GM23338 (cell line): ENCODE measurements at regions not wholly inside any gene's neighbourhood (a gene's known extent, or its start where the extent isn't known, plus 50 kb on each side); places are given as distances from the start of the nearest gene placed in this dataset.

ENCODE experiments used
- ATAC-seq: fragments of 200-7000 bp; cut with Tn5 transposase; 3 replicates; pipeline ENCODE4 v1.9.1; 2020
- DNase-seq: peaks from one replicate; pipeline ENCODE4 v3.0.0-alpha.2; 2015; ENCODE audit warnings: low spot score
- H2AFZ ChIP-seq: fragments of 200-600 bp; sonication (generic); 2 replicates; pipeline ENCODE4 v1.8.0; 2016; ENCODE audit warnings: antibody characterized with exemption, mild to moderate bottlenecking, moderate library complexity
- H3F3A ChIP-seq: fragments of 200-600 bp; sonication (generic); replicated peaks from 2 replicates; pipeline ENCODE4 v1.8.0; 2017; ENCODE audit warnings: antibody characterized with exemption, mixed run types, low read depth
- H3K27ac ChIP-seq: fragments of 200-600 bp; sonication (generic); 2 replicates; pipeline ENCODE4 v1.6.1; 2016; ENCODE audit warnings: low read depth
- H3K27me3 ChIP-seq: fragments of 200-600 bp; sonication (generic); 2 replicates; pipeline ENCODE4 v1.8.0; 2016; ENCODE audit warnings: mild to moderate bottlenecking, mixed run types, moderate library complexity; ENCODE audit not compliant: insufficient read depth
- H3K36me3 ChIP-seq: fragments of 200-600 bp; sonication (generic); 2 replicates; pipeline ENCODE4 v1.8.0; 2016; ENCODE audit warnings: mild to moderate bottlenecking; ENCODE audit not compliant: insufficient read depth
- H3K4me1 ChIP-seq: fragments of 200-600 bp; sonication (generic); 2 replicates; pipeline ENCODE4 v1.8.0; 2016; ENCODE audit warnings: mild to moderate bottlenecking, moderate library complexity; ENCODE audit not compliant: insufficient read depth
- H3K4me2 ChIP-seq: fragments of 200-600 bp; sonication (generic); 2 replicates; pipeline ENCODE4 v1.7.1; 2017; ENCODE audit warnings: mixed run types
- H3K4me3 ChIP-seq: fragments of 200-600 bp; sonication (generic); 2 replicates; pipeline ENCODE4 v1.6.1; 2016; ENCODE audit warnings: mixed run types
- H3K79me2 ChIP-seq: fragments of 200-600 bp; sonication (generic); replicated peaks from 2 replicates; pipeline ENCODE4 v1.8.0; 2017; ENCODE audit warnings: mild to moderate bottlenecking; ENCODE audit not compliant: insufficient read depth
- H3K9me2 ChIP-seq: fragments of 200-600 bp; sonication (generic); 2 replicates; pipeline ENCODE4 v1.8.0; 2017; ENCODE audit not compliant: insufficient read depth
- H4K20me1 ChIP-seq: fragments of 200-600 bp; sonication (generic); replicated peaks from 2 replicates; pipeline ENCODE4 v1.8.0; 2017; ENCODE audit warnings: mild to moderate bottlenecking; ENCODE audit not compliant: insufficient read depth
- H3K27ac Mint-ChIP-seq: 2 replicates; pipeline ENCODE4 v1.8.0; 2020; ENCODE audit warnings: inconsistent platforms, mild to moderate bottlenecking, moderate library complexity, mixed read lengths
- H3K27me3 Mint-ChIP-seq: 3 replicates; pipeline ENCODE4 v1.8.0; 2022; ENCODE audit warnings: low read depth, mild to moderate bottlenecking, moderate library complexity, mixed read lengths, inconsistent platforms; ENCODE audit not compliant: insufficient read depth, poor library complexity
- H3K36me3 Mint-ChIP-seq: 3 replicates; pipeline ENCODE4 v1.8.0; 2021; ENCODE audit warnings: low read depth, mild to moderate bottlenecking, inconsistent platforms, moderate library complexity, mixed read lengths
- H3K4me1 Mint-ChIP-seq: 3 replicates; pipeline ENCODE4 v1.8.0; 2020; ENCODE audit warnings: mild to moderate bottlenecking, inconsistent platforms, mixed read lengths
- H3K4me3 Mint-ChIP-seq: 3 replicates; pipeline ENCODE4 v1.8.0; 2021; ENCODE audit warnings: moderate library complexity, mild to moderate bottlenecking, inconsistent platforms, mixed read lengths
- H3K9me3 Mint-ChIP-seq: 3 replicates; pipeline ENCODE4 v1.8.0; 2020; ENCODE audit warnings: moderate library complexity, mild to moderate bottlenecking, inconsistent platforms, mixed read lengths
- CREB1 ChIP-seq: fragments of 250-450 bp; sonication (Bioruptor Pico); IDR thresholded peaks from 2 replicates; pipeline ENCODE4 v1.5.0; 2020; ENCODE audit warnings: low read depth, mild to moderate bottlenecking, moderate library complexity
- CTCF ChIP-seq, 2 experiments: fragments of 200-600 bp in 1 of 2; sonication (generic) in 1 of 2; conservative IDR thresholded peaks; 2 replicates each; pipeline versions ENCODE4 v1.5.1 to v1.6.1; 2016 to 2017; ENCODE audit warnings: antibody characterized with exemption in 2 of 2, low read depth in 2 of 2, mild to moderate bottlenecking in 2 of 2, moderate library complexity in 1 of 2
- EZH2 ChIP-seq: fragments of 200-600 bp; sonication (generic); IDR thresholded peaks from one replicate; pipeline ENCODE4 v1.8.0; 2017; ENCODE audit warnings: antibody characterized with exemption, mild to moderate bottlenecking, low read depth; ENCODE audit not compliant: unreplicated experiment
- EZH2phosphoT487 ChIP-seq: fragments of 200-600 bp; sonication (generic); IDR thresholded peaks from one replicate; pipeline ENCODE4 v1.8.1; 2018; ENCODE audit warnings: antibody characterized with exemption; ENCODE audit not compliant: unreplicated experiment
- JUNB ChIP-seq: IDR thresholded peaks from one replicate; pipeline ENCODE4 v1.6.1; 2016; ENCODE audit warnings: antibody characterized with exemption; ENCODE audit not compliant: unreplicated experiment
- NANOG ChIP-seq: IDR thresholded peaks from 2 replicates; pipeline ENCODE4 v1.6.1; 2016; ENCODE audit warnings: antibody characterized with exemption, borderline replicate concordance
- POLR2AphosphoS5 ChIP-seq: IDR thresholded peaks from 2 replicates; pipeline ENCODE4 v1.6.1; 2016; ENCODE audit warnings: antibody characterized with exemption, low read depth
- STAT1 ChIP-seq: IDR thresholded peaks from one replicate; pipeline ENCODE4 v1.6.1; 2016; ENCODE audit warnings: antibody characterized with exemption; ENCODE audit not compliant: unreplicated experiment
- ZNF114 ChIP-seq: fragments of 250-450 bp; sonication (Bioruptor Pico); IDR thresholded peaks from 2 replicates; pipeline ENCODE4 v1.5.0; 2020; ENCODE audit warnings: mild to moderate bottlenecking, moderate library complexity
- ZNF331 ChIP-seq: fragments of 250-450 bp; sonication (Bioruptor Pico); IDR thresholded peaks from 2 replicates; pipeline ENCODE4 v1.5.0; 2020; ENCODE audit warnings: low read depth, mild to moderate bottlenecking, moderate library complexity
- TF ChIP-seq, protein P1 (sequence below): IDR thresholded peaks from 2 replicates; pipeline ENCODE4 v1.6.1; 2016; ENCODE audit warnings: antibody characterized with exemption

GRCh38 chr10:29914986-29915785 is 144.2 kb downstream of the JCAD start:
- Histone ChIP-seq H3F3A (no peaks in the 10 kb centered on the region), H3K4me2 (no peak overlapping the region), H4K20me1 (no peaks in the 10 kb centered on the region), H3K79me2 (no peaks in the 10 kb centered on the region), H3K4me3 (no peak overlapping the region), H3K27me3 (no peaks in the 10 kb centered on the region), H3K9me2 (peaks cover 8% of the 10 kb centered on the region), H2AFZ (no peak overlapping the region), H3K4me1 (no peaks in the 10 kb centered on the region), H3K36me3 (no peaks in the 10 kb centered on the region), H3K27ac (no peak overlapping the region)
- no peak overlapping the region for H3K4me3 Mint-ChIP-seq
- no peak for DNase-seq
- peaks cover 3% of the 10 kb centered on the region; the same call in 2 of the 3 replicates for H3K9me3 Mint-ChIP-seq
- H3K4me1 Mint-ChIP-seq = no peaks in the 10 kb centered on the region
- H3K27ac Mint-ChIP-seq = no peak overlapping the region
- no peaks in the 10 kb centered on the region; the same call in 1 of the 3 replicates for H3K36me3 Mint-ChIP-seq
- no peak for ATAC-seq
- no peak for TF ChIP-seq CTCF (conservative IDR thresholded peaks at IDR 0.05; ENCODE audit: low read depth in 2 of 2)
- no peak for TF ChIP-seq NANOG
- TF ChIP-seq, protein P1, sequence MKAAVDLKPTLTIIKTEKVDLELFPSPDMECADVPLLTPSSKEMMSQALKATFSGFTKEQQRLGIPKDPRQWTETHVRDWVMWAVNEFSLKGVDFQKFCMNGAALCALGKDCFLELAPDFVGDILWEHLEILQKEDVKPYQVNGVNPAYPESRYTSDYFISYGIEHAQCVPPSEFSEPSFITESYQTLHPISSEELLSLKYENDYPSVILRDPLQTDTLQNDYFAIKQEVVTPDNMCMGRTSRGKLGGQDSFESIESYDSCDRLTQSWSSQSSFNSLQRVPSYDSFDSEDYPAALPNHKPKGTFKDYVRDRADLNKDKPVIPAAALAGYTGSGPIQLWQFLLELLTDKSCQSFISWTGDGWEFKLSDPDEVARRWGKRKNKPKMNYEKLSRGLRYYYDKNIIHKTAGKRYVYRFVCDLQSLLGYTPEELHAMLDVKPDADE = no peak
- TF ChIP-seq CREB1 (CRISPR knock-in tag) = no peak
- TF ChIP-seq EZH2 = no peak
- no peak for TF ChIP-seq POLR2AphosphoS5
- no peak for TF ChIP-seq ZNF114 (CRISPR knock-in tag)
- no peak for TF ChIP-seq JUNB
- H3K27me3 Mint-ChIP-seq = peaks cover 7% of the 10 kb centered on the region

GRCh38 chr10:29908962-29909361 is 150.4 kb downstream of the JCAD start:
- Histone ChIP-seq H3F3A (no peaks in the 10 kb centered on the region), H3K79me2 (no peaks in the 10 kb centered on the region), H3K9me2 (peaks cover 9% of the 10 kb centered on the region; the same call in 1 of the 2 replicates), H2AFZ (no peak overlapping the region), H4K20me1 (no peaks in the 10 kb centered on the region), H3K27me3 (no peaks in the 10 kb centered on the region), H3K4me2 (no peak overlapping the region), H3K27ac (no peak overlapping the region), H3K4me3 (no peak overlapping the region), H3K4me1 (no peaks in the 10 kb centered on the region), H3K36me3 (no peaks in the 10 kb centered on the region)
- no peaks in the 10 kb centered on the region; the same call in 1 of the 3 replicates for H3K36me3 Mint-ChIP-seq
- H3K9me3 Mint-ChIP-seq = peaks cover 3% of the 10 kb centered on the region; the same call in 2 of the 3 replicates
- no peak overlapping the region for H3K4me3 Mint-ChIP-seq
- no peak overlapping the region for H3K27ac Mint-ChIP-seq
- DNase-seq (no peak), ATAC-seq (no peak)
- no peaks in the 10 kb centered on the region for H3K4me1 Mint-ChIP-seq
- H3K27me3 Mint-ChIP-seq = peaks cover 5% of the 10 kb centered on the region
- TF ChIP-seq ZNF331 (CRISPR knock-in tag) (no peak), EZH2 (no peak), JUNB (no peak), STAT1 (no peak), CTCF (conservative IDR thresholded peaks at IDR 0.05; ENCODE audit: low read depth in 2 of 2) (no peak), CREB1 (CRISPR knock-in tag) (no peak), ZNF114 (CRISPR knock-in tag) (no peak), NANOG (no peak), EZH2phosphoT487 (no peak)
- TF ChIP-seq, protein P1 = no peak
